EH (cell line): ENCODE measurements at regions not wholly inside any gene's neighbourhood (a gene's known extent, or its start where the extent isn't known, plus 50 kb on each side); places are given as distances from the start of the nearest gene placed in this dataset.
"Not testable (repeated sequence)": the region's sequence is repeated elsewhere in the genome, so short reads cannot be mapped to it uniquely, and the experiment has no call there.

ENCODE experiments used
- DNase-seq: peaks from one replicate; pipeline ENCODE4 v3.0.0-alpha.2; 2015; ENCODE audit warnings: low read depth

DNA sequence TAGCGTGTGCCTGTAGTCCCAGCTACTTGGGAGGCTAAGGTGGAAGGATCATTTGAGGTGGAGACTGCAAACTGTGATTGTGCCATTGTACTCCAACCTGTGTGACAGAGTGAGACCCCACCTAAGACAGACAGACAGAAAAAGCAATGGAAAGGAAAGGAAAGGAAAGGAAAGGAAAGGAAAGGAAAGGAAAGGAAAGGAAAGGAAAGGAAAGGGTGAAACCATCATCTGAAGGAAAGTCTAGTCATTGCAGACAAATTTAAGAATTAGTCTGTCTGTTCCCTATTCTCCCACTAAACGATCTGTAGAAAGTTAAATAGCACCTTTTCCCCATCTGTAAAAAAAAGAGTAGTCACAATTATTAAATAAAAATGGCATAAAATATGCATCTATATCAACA is 91.1 kb upstream of the SKAP2 start:
- DNase-seq, result no peak

DNA sequence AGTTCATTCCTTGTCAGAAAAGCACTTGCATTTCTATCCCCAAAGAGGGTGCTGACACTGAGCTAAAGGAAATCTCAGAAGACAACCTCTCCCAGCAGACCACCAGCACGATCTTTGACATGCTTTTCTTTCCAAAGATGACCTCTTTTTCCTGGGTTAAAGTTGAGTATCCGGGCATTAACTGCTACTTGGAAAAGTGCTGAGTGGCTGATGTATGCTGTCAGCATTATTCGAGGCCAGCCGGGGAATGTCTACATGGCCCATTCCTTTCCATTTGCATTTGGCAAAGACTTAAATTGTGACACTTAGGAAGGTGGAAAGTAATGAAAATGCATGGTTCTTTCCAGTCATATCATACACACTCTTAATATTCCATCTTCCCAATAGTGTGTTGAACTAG is 90.6 kb upstream of the SKAP2 start:
- DNase-seq, result no peak

DNA sequence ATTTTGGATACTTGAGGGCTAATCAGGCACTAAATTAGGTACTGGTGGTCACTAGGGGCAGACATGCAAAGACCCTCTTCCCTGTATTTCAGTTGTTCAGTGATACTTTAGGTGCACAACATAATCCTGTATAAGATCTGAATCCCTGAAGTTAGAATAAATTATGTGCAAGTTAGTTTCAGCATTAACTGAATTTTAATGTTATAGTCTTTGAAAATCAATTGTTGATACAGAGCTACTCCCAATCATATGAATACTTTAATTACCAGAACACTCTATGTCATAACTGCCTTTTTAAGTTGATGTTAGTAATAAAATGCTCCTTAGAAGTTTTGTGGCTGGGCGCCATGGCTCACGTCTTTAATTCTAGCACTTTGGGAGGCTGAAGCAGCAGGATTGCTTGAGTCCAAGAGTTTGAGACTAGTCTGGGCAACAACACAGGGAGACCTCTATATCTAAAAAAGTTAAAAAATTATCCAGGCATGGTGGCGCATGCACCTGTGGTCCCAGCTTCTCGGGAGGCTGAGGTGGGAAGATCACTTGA is 87.1 kb upstream of the SKAP2 start:
- DNase-seq, result no peak

DNA sequence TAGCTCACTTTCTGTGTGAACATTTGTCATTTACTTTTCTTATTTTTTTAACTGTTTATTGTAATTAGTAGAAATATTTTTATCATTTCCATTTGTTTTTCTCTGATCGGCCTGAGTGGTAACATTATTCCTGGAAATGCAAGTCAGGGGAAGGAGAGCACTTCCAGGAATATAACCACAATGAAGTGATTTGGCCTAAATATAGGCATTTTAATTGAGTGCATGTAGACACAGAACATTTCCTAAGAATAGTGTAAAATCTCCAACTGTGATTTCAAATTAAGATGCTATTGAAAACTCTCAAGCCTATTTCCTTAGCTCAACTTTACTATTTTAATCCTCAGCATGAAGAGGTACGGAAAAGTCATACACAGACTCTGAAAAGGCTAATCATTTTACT is 86.5 kb upstream of the SKAP2 start:
- DNase-seq, result no peak

GRCh38 chr7:26949319-26949718 is 84.9 kb upstream of the SKAP2 start:
- DNase-seq, result no peak

DNA sequence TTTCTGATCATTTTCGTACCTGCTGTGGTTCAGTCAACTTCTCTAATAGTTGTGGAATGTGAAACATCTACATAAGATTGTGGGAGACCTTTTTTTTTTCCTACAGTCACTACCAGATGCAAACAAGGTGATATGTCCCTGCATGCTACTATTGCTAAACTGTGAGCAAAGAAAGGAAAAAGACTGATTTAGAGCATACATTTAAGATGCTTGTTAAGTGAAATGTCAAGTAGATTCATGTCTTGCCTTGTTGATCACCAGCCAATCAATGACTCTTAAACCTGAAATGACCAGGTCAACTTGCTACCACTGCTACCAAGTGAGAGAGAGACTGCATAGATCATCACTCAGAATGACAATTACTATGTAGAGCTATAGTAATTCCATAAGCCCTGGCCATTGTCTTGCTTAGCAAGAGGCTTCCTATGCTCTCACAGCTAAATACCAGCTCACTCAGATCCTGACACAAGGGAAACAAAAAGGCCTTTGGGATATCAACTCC is 84.3 kb upstream of the SKAP2 start:
- no peak for DNase-seq

- no peak for DNase-seq
These were observed 80.3 kb upstream of the SKAP2 start for GRCh38 chr7:26944501-26945358.

DNA sequence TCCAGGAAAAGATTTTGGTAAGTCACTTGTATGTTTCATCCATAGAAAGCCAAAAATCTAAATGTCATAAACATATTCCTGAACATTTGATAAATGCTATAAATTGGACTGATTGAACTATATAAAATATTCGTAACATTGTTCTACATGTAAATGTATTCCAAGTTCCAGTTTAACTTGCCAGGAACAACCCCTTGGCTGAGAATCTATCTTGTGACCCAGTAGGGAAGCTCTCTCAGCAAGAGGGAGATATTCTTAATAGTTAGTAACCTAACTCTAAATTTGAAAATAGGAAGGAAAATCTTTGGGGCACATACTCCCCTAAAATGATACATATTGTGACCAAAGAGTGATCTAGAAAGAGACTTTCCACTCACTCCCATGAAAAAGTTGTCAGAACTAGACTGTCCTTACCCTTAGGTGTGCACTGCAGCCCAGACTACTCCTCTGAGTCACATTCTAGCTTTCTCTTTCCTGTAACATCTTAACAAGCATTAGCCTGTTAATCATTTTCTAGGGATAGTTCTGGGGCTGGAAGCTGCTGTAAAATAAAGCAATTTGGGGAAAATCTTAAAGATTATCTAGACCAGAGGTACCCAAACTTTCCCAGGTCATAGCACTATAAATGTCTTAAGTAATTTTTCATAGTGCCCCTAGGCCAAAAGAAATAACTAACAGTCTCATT is 73.7 kb upstream of the SKAP2 start:
- DNase-seq, result no peak

- peak; percentile 50 for DNase-seq
These were observed 72.9 kb upstream of the SKAP2 start for GRCh38 chr7:26937306-26937705.

- DNase-seq, result not testable (repeated sequence)
These were observed 68.2 kb upstream of the SKAP2 start for GRCh38 chr7:26932616-26933015.

GRCh38 chr7:26930845-26931244 is 66.5 kb upstream of the SKAP2 start:
- no peak for DNase-seq

DNA sequence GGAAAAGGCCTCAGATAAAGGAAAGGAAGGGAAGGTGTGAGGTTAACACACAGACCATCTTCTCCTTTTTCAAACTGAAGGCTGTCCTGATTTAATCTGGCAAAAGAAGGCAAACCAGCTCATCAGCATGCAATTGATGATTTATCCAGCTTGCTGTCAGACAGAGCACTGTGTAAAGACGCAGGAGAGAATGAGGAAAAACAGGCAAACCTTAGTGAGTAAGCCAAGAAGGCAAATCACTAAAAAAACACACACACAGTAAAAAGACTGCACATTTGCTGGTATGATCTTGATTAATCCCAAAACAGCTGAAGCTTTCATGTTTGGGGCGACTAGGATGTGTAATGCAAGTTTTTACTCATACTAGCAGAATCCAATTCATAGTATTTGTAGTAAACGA is 65.8 kb upstream of the SKAP2 start:
- DNase-seq, result no peak

GRCh38 chr7:26928703-26929347 is 64.4 kb upstream of the SKAP2 start:
- no peak for DNase-seq

DNA sequence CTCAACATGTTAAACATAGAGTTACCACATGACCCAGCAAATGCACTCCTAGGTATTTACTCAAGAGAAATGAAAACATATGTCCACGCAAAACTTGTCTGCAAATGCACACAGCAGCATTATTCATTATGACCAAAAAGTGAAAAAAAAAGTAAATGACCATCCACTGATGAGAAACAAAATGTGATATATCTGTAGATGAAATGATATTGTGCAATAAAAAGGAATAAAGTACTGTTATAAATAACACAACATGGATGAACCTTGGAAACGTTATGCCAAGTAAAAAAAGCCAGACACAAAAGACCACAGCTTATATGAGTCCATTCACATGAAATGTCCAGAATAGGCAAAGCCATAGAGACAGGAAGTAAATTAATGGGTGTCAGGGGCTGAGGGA is 61.4 kb upstream of the SKAP2 start:
- DNase-seq, result no peak

DNA sequence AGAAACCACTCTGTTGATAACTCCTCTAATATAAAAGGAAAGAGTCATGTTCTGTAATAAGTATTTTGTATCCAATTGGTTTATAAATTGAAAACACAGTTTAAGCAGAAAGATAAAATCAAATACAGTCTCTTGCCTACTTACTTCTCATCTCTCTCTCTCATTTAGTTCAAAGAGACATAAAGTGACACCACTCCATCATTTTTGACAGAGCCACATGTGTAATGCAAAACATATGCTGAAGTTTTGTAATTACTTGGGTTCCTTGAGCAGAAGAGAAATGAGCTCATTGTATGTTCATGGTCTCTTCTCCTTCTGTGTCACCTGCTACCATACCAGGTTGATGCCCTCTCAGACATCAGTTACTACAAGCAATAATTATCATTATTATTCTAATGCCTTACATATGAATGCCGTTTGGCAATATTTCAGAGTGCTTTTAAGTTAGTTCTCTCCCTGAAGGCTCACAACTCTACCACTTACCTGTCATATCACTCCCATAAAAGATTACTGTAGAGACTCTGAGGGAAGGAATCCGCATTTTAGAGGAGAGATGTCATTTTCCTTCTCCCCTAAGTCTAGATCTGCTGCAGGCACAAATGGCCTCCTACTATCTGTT is 59.9 kb upstream of the SKAP2 start:
- no peak for DNase-seq

- DNase-seq, result no peak
These were observed 55.6 kb upstream of the SKAP2 start for GRCh38 chr7:26919906-26920493.

DNA sequence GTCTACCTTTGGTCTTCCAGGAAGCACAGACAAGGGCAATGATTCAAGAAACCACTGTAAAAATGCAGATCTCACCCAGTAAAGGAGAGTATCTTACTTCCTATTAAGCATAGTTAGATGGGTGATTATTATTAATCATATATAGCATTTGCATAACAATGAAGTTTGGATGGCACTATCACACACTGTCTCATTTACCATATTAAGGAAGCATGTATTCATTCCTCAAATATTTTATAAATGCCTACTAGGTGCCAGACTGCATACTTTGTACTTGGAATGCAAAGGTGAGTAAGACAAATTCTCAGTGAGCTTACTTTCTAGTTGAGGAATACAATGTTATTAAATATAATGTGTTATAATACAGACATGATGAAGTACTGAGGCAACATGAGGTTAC is 53.9 kb upstream of the SKAP2 start:
- no peak for DNase-seq

- no peak for DNase-seq
These were observed 52.5 kb upstream of the SKAP2 start for GRCh38 chr7:26916779-26917320.

DNA sequence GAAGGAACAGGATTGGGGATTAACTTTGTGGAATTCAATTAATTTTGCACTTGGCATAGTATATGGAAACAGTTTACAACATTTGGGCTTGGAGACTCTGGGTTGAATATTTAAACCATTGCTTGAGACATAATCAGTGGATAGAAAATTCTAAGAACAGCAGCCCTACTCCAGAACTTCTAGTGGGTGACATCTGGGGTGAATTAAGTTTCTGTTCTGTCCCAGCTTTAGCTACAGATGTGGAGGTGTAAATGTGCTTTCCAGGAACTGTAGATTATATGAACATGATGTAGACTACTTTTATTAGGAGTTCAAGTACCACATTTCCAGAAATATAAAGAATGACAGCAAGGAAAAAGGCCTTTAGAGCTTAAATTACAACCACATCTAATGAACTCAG is 51.9 kb upstream of the SKAP2 start:
- no peak for DNase-seq
